NCI-H1417 treated with DMSO at 0.1 percent for 48 hours (cell line): ENCODE measurements at regions not wholly inside any gene's neighbourhood (a gene's known extent, or its start where the extent isn't known, plus 50 kb on each side); places are given as distances from the start of the nearest gene placed in this dataset.

Experiments
- DNase-seq: peaks from one replicate; lab custom pipeline; 2025; lab: John Stamatoyannopoulos, UW

DNA sequence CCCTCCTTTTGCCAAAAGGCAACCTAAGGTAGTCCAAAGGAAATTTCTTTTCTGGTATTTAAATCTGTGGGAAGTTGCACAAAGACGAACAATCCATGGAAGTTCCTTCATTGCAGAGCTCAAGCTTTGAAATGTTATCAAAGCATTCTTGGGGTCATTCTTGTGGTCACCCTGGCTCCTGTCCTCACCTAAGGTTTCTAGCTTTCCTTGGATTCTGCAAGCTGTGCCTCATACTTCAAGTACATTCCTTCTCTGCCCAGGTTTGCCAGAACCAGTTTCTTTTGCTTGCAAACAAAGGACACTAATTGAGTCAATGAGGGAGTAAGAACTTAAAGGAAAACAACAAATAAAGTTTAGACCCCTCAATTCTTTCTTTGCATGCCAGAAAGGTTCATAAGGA is 329.8 kb upstream of the PDZRN3 start:
- no peak for DNase-seq

DNA sequence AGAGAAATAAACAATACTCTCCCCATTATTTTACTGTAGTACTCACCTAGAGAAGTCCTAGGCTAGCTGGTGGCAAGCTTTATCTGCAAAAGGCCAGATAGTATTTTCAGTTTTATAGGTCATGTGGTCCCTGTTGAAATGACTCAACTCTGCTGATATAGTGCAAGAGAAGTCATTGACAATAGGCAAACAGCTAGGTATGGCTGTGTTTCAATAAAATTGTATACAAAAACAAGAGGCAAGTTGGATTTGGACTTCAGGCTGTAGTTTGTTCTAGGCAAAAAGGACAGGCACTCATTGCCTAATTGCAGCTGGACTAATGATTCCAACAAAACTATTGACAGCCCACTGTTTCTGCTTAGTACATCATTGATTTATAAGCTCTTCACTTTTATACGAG is 328.0 kb upstream of the PDZRN3 start:
- DNase-seq, result no peak

DNA sequence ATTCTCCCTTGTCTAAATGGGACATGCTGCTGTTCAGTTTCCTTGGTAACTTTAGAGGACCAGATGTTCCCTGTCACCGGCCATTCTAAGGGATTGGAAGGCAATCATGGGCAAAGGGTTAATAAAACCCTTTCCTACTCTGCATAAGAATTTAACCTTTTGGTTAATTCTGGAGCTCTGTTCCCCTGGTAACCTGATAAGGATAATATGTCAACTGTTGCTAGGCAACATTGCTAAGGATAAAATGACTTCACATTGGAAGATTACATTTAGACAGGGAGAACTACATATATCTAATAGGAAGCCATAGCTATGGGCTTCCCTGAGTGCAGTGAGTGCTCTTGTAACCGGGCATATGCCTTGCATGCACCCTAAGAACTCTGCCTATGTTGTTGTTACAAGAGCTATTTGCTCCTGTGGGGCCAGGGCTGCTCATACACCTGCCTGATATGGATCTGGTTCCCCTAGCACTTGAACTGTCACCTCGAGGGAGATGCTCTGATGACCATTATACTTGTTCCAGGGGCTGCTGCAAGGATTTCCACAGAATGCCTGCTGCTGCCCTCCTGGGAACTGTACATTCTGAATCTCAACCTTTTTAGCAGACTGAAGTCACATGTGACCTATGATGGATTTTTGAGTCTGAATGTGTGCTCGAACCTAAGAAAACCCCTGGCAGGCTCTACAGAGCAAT is 326.3 kb upstream of the PDZRN3 start:
- DNase-seq, result no peak

DNA sequence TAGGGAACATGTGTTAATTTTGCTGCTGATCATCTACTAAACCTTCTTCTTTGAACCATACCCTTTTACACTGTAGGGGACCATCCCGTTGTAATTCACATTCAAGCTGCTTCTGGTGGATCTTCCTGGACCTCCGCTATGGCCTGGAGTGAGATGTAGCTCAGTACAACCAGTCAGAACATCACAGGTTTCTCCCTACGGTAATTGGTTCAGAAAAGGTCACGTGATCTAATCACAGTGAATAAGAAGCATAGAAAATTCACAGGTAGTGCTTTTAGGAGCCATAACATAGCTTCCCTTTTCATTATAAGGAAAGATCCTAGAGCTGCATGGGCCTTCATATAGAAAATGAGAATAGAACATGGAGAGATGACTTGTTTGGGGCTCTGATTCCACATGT is 320.8 kb upstream of the PDZRN3 start:
- DNase-seq, result no peak

DNA sequence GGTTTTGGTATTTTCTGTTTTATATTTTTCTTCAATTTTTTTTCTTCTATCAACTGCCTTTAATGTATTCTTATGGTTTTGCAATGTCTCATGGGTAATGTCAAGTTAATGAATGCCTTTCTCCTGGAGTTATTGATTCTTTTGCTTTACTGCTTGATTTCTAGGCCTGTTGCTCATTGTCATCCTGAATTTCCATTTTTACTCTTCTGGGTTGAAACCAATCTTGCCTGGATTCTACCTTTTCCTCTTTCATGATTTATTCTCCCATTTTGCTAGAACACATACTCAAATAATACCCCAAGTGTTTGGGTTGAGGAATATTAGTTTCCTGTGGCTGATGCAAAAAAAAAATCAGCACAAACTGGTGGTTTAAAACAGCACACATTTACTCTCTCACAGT is 315.2 kb upstream of the PDZRN3 start:
- no peak for DNase-seq

DNA sequence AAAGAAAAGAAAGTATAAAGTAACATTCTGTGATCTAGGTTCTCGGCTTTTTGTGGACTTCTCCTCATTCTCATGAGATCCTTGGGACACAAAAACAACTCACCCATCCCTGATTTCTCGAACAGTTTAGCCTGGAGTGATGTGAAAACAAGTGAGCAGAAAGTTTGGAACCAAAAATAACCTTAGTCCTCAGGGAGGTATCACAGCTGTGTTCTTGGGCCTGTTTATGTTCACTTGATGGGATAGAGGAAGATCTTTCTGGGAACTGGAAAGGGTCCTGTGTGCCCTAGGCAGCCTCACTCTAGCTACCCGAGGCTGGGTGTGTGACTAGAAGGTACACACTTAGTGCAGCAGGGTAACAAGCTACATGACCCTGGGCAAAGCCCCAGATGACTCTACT is 308.8 kb upstream of the PDZRN3 start:
- DNase-seq, result no peak

DNA sequence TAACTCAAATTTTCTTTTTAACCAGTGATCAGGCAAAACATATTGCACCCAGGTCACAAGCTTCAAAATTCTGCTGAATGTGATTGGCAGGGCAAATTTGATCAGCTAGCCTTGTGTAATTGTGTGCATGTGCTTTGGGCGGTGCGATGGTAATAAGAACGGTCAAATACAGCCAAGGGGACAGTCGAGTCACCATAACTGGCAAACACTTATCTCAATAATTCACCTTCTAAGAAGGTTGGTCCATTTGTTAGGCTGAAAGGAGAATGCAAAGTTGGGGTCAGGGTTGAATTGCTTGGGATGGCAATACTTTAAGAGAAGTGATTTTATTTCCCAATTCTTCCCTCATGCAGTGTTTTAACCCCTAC is 302.4 kb upstream of the PDZRN3 start:
- DNase-seq, result no peak

DNA sequence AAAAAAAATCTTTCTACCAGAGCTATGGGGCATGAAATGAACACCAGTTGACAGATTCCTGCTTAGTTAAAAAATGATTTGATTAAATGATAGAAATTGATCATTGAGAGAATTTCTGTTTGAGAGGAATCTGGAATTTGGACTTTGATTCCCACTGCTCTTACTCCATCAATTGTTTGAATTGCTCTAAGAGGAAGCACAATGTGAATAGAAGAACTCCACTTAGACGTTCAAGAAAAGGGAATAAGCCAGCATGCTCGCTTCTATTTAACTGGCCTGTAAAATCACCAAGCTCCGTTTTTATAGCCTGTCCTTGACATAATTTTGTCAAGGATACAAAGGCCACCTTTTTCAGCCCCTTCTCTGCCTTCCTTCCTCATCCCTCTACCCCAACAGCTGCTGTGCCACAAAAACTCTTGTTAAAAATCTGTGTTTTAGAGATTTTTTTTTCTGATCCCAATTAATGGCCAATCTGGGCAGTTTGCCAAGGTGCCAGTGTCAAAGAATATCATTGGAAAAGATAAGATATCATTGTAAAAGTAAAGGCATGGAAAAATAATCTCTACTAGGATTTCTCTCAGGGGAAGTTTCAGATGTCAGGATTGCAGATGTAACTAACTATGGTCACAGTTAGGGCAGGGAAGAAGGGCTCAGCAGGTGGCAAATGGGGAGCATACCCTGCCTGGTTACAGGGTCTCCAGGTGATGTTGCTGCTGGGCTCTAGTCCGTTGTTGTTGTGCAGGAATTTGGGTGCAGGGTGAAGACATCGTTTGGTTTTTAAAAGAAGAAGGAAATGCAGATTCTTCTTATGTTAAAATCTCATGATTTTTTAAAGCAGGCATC is 301.8 kb upstream of the PDZRN3 start:
- DNase-seq, result no peak

DNA sequence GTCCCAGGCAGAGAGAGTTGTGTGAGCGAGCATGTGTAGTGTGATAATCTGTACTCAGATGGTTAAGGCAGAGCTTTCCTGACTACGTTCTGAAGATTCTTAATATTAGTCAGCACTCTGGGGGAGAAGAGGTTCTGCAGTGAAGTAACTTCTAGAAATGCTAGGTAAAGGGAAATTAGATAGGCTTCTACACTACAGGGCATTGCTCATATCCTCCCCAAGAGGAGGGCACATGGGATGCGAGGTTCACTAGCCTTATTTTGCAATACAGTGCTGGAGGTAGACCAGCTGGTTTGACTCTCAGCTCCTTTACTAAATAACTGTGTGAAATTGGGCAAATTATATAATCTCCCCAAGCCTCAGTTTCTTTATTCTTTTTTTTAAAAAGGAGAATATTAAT is 300.3 kb upstream of the PDZRN3 start:
- no peak for DNase-seq

DNA sequence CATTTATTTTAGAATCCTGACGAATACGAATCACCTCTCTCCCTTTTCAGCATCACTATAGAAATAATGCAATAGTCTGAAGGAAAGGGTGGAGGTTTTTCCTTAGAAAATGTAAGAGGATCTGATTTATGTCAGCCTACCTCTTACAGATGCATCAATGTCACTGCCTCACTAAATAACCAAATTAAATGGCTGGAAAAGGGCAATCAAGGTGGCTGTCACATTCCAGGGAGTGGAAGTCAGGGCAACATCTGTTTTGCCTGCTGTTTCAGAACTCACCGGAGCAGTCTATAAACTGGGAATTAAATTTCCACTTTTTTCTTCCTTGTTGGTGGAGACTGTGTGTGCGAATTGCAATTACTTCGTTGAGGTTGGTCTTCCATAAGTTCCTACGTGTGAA is 299.3 kb upstream of the PDZRN3 start:
- no peak for DNase-seq

DNA sequence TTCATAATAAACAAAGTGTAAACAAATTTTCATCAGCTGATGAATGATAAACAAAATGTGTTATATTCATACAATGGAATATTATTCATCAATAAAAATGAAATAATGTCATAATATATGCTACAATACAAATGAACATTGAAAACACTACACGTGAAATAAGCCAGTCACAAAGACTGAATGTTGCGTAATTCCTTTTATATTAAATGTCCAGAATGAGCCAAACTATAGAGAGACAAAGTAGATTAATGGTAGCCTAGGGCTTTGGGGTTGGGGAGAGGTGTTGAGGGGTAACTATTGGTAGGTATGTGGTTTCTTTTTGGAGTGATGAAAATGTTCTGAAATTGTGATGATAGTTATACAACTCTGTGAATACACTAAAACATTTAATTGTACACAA is 292.9 kb upstream of the PDZRN3 start:
- DNase-seq, result no peak

DNA sequence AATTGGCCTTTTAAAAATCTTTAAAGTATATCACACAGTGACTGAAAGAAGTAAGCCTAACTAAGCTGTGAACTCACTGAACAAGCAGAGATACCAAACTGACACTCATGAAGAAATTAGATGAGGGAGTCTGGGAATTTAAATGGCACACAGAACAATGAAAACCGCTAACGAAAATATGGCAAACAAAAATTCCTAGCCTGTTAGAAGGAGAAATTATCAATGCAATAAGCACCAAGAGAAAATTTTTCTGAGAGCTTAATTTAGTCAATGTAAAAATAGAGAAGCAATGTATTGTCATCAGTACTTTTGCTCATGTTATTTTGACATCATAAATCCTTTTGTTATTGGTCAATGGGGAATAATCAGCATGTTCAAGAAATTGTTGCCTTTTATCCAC is 291.1 kb upstream of the PDZRN3 start:
- no peak for DNase-seq

DNA sequence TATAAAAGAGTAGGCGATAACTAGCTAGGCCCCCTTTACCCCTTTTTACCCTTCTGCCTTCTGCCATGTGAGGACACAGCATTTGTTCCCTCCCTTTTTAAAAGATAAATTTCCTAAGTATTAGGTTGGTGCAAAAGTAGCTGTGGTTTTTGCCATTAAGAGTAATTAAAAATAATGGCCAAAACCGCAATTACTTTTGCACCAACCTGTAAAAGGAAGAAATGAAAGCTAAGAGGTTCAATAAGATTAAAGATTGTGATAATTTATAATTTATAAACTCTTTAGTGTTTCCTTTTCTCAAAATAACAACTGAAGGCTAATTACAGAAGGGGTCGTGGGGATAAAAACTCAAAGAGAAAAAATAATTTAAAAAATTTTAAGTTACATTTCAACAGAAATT is 283.5 kb upstream of the PDZRN3 start:
- no peak for DNase-seq

DNA sequence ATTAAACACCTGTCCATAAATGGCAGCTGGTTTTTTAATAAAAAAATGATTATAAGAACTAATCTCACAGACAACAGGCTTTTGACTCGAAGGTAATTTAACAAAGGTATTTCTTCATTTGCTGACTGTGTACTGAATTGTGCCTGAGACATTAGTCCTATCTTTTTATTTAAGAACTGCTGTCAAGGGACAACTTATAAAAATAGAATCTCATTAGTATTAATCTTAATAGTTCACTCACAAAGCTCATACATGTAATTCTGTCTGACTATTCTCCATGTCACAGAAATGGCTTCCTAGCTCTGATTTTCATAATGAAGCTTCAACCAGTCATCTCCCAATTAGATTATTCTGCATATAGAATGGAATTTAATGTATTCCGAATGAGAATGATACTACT is 276.9 kb upstream of the PDZRN3 start:
- no peak for DNase-seq

DNA sequence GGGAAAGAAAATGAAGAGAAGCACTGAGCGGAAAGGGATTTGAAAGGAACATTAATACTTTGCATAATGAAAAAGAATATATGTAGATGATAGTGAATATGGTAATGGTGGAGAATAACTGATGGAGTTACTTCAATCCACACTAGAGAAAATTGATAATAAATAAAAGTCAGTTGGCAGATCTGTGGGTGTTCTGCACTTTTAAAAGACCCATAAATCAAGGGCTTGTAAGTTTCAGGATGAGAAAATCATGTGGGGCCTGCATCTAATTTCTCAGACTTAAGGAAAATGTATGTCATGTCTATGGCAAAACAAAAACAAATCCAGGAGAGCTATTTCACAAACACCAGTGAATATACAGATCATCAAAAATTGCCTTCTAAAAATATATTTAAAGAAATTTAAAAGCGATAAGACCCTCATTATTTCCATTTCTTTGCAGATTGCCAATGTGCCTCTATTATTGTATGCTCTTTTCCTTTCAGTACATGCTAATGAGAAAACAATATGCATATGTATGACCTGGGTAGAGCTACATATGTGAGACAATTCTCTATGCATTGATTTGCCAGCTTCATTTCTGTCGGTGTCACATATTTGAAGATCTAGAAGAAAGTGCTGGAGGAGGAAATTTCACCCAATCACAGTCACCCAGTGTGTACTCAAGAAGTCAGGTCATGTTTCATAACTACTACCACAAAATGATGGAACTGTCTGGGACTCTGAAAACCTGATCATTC is 269.9 kb upstream of the PDZRN3 start:
- no peak for DNase-seq

DNA sequence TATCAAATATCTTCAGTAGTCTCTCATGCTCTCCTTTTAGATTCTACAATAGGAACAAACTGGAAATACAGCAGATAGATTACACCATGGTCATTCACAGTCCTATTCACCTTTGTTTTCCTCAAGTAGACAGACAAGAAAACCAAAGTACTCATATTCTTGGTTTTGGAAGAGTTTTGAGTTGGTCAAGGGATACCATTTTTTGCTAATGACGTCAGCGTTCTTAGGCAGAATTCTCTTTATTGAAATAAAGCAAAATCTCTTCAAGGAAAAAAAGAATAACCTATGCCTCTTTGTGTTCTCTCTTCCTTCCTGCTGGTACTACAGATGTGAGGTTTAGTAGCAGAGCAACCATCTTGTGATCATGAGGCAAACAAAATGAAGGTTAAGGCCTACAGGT is 268.3 kb upstream of the PDZRN3 start:
- no peak for DNase-seq

DNA sequence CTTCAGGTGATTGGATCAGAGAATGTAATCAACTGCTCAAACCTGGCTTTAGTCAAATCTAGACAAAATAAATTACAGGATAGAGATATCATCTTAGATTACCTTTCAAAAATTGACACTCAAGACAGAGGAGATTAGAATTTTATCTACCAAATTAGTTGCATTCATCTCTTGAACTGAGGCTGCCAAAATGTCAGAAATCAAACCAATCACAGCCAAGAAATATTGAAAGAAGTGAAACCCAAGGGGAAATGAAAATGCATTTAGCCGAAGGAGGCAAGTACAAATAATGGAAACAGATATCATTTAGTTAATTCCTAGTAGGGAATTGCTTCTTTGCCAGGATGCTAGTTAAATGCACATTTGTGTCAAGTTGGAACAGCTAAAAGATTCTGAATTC is 261.1 kb upstream of the PDZRN3 start:
- no peak for DNase-seq

DNA sequence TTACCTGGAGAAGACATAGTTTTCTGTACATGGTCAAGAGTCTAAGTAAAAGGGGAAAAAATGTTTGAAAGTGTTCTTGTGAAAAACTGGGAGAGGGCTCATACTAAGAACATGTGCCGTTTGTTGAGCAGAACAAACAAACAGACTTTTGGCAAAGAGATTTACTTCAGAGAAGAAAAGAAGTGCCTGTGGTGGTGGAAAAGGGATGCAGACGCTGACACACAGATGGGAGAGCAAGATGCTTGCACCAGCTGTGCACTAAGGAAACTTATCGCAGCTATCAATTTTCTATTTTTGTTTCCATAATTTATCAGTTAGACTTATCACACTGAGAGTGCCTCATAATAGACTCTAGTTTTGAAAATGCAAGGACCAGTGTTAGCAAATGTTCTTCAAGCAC is 259.6 kb upstream of the PDZRN3 start:
- no peak for DNase-seq

DNA sequence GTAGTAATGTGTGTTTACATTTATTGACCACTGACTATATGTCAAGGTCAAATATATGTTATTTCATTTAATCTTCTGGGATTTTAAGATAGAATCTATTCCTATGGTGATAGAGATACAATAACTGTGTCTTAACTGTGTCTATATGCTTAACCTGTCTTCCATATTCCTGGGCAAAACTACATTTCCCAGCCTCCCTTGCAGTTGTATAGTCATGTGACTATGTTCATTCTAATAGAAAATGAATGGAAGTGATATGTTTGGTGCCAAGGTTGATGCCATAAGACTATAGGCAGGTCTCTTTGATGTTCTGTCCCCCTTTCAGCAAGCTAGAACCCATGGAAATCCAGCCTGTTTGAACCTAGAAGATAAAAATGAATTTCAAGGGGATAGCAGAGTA is 258.8 kb upstream of the PDZRN3 start:
- no peak for DNase-seq

DNA sequence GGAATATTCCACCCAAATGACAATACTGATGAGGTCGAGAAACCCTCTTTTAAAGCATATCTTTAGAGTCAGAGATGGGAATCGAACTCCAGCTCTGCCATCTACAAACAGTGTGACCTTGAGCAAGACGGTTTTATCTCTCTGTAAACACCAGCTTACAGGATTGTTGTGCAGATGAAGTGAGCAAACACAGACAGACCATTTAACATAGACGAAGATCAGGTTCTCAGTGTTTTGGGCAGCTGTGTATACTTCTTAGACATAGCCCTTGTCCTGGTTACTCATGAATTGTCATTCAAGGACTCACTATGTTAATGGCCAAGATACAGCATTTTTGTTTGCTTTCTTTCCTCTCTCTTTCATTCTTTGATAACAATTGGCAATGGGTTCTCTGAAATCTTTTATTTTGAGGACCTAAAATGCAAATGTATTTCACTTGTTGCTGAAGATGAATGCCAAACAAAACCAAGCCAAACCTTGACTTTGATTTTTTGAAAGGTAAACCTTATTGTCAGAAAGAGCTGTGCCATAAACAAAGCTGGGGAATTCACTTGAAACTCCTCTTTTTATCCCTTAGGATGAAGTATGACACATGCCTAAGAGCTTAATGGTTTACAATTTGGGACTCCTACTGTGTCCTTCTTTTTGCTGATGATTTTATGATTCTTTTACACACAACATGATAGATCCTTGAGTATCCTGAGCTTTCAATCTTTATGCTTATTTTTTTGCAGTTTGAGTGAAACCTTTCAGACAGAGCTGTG is 250.0 kb upstream of the PDZRN3 start:
- no peak for DNase-seq

DNA sequence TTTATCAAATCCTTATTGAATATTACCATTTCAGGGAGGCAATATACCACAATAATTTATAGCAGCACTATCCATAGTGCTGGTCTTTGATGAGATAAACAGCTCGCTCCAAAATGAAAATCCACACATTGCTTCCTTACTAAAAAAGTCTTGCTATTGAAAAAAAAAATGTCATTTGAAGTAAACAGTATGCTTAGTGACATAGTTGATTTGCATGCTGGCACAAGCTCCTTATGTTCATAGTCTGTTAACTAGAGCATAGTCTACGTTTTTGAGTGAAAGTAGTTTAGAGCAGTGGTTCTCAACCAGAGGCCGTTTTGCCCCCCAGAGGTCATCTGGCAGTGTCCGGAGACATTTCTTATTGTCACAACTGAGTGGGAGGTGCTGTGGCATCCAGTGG is 249.4 kb upstream of the PDZRN3 start:
- no peak for DNase-seq

DNA sequence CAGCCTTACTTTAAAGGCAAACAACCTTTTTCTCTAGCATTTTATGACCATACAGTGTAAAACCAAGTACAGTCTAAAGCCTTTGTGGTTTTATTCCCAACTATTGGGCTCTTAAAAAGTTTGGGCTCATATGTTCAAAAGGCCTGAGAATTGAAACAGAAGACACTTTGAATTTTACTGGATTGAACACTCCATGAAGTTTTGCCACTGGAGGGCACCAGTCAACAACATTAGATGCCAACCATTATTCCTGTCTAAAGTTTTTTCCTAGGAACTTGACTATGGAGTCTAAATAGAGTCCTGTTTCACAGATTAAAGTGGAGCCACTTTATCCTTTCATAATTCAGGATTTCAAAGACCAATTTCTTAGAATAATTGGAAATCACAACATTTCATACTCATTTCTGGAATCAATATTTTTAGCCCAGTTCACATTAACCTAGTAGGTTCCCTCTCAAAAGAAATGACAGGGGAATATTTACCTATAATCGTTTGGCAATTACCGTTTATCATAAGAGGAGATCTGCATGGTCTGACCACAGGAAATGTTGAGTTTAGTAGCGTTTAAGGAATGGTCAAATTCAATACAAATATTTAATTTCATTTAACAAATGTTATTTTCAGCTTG is 244.1 kb upstream of the PDZRN3 start:
- peak; percentile 43 for DNase-seq
